ENCODE measurements at regions not wholly inside any gene's neighbourhood (a gene's known extent, or its start where the extent isn't known, plus 50 kb on each side); places are given as distances from the start of the nearest gene placed in this dataset.

GRCh38 chr2:118677546-118677945 lies 169.9 kb downstream of the EN1 start:
- Histone ChIP-seq H3K9me3 (no peaks in the 10 kb centered on the region), H3K4me1 (no peaks in the 10 kb centered on the region), H3K27ac (no peak overlapping the region), H3K36me3 (no peaks in the 10 kb centered on the region), H3K27me3 (peaks cover 0 to 13% (median 0%) of the 10 kb centered on the region in 4 donors), H3K4me3 (no peak overlapping the region)
- intact Hi-C loops (cut with DNase I), result loop anchor here (10.0 kb wide), 1 partner anchor 47 kb away; no protein-coding TSS in a partner anchor
- 57 to 100% methylated on average over 1 of the region's 1 CpG for WGBS, 2 donors
- TF ChIP-seq POLR2A (IDR thresholded peaks at IDR 0.05) (no peak), CTCF (IDR thresholded peaks at IDR 0.05) (no peak)
- DNase-seq, result no peak

- no peak for DNase-seq
- Histone ChIP-seq H3K9me3 (no peaks in the 10 kb centered on the region), H3K27me3 (peaks cover 0 to 5% (median 0%) of the 10 kb centered on the region in 4 donors), H3K4me1 (peaks cover 0 to 7% (median 0%) of the 10 kb centered on the region in 3 donors), H3K36me3 (no peaks in the 10 kb centered on the region), H3K27ac (no peak overlapping the region), H3K4me3 (no peak overlapping the region)
- TF ChIP-seq CTCF (IDR thresholded peaks at IDR 0.05) (no peak), POLR2A (IDR thresholded peaks at IDR 0.05) (no peak)
- intact Hi-C loops (cut with DNase I), result loop anchor here (10.0 kb wide), 1 partner anchor 49 kb away; no protein-coding TSS in a partner anchor
Observed at GRCh38 chr2:118675531-118675930, 171.9 kb downstream of the EN1 start.

GRCh38 chr2:118672571-118673158 lies 174.8 kb downstream of the EN1 start:
- no peak overlapping the region for H3K27ac ChIP-seq
- intact Hi-C loops (cut with DNase I), result loop anchor here (10.0 kb wide), 1 partner anchor 52 kb away; no protein-coding TSS in a partner anchor
- no peak for DNase-seq
- no peaks in the 10 kb centered on the region for H3K9me3 ChIP-seq
- H3K4me3 ChIP-seq, result no peak overlapping the region
- whole genome bisulfite sequencing, 2 donors, result 48 to 78% methylated on average over 3 of the region's 3 CpGs
- peaks cover 0 to 25% (median 0%) of the 10 kb centered on the region in 3 donors for H3K4me1 ChIP-seq
- no peaks in the 10 kb centered on the region for H3K27me3 ChIP-seq
- no peaks in the 10 kb centered on the region for H3K36me3 ChIP-seq
- no peak for TF ChIP-seq CTCF (IDR thresholded peaks at IDR 0.05)
- TF ChIP-seq POLR2A (IDR thresholded peaks at IDR 0.05), result no peak

GRCh38 chr2:118671701-118672454 lies 175.6 kb downstream of the EN1 start:
- no peaks in the 10 kb centered on the region for H3K36me3 ChIP-seq
- 53 to 57% methylated on average over 5 of the region's 5 CpGs for WGBS, 2 donors
- intact Hi-C loops (cut with DNase I), result loop anchor here (10.0 kb wide), 1 partner anchor 53 kb away; no protein-coding TSS in a partner anchor
- peaks cover 0 to 25% (median 0%) of the 10 kb centered on the region in 3 donors for H3K4me1 ChIP-seq
- no peak overlapping the region for H3K27ac ChIP-seq
- no peak for DNase-seq
- TF ChIP-seq POLR2A (IDR thresholded peaks at IDR 0.05) (no peak), CTCF (IDR thresholded peaks at IDR 0.05) (no peak)
- H3K27me3 ChIP-seq, result no peaks in the 10 kb centered on the region
- H3K4me3 ChIP-seq, result no peak overlapping the region
- H3K9me3 ChIP-seq, result no peaks in the 10 kb centered on the region

- H3K27ac ChIP-seq, result no peak overlapping the region
- H3K27me3 ChIP-seq, result no peaks in the 10 kb centered on the region
- WGBS, 2 donors, result 46 to 56% methylated on average over 6 of the region's 6 CpGs
- intact Hi-C loops (cut with DNase I), result loop anchor here (10.0 kb wide), 1 partner anchor 54 kb away; no protein-coding TSS in a partner anchor
- H3K36me3 ChIP-seq, result no peaks in the 10 kb centered on the region
- DNase-seq, result no peak
- H3K4me1 ChIP-seq, result peaks cover 0 to 25% (median 0%) of the 10 kb centered on the region in 3 donors
- no peak overlapping the region for H3K4me3 ChIP-seq
- no peaks in the 10 kb centered on the region for H3K9me3 ChIP-seq
- no peak for TF ChIP-seq POLR2A (IDR thresholded peaks at IDR 0.05)
- TF ChIP-seq CTCF (IDR thresholded peaks at IDR 0.05), result no peak
Observed at GRCh38 chr2:118670838-118671237, 176.6 kb downstream of the EN1 start.

Data from esophagus squamous epithelium (tissue), 5 donors.